Dermis microvascular lymphatic vessel endothelial cell (primary cell): ENCODE measurements at regions not wholly inside any gene's neighbourhood (a gene's known extent, or its start where the extent isn't known, plus 50 kb on each side); places are given as distances from the start of the nearest gene placed in this dataset.
A peak's percentile ranks its signal among the peaks of the same experiment; 100 is the strongest.
"Not testable (repeated sequence)": the region's sequence is repeated elsewhere in the genome, so short reads cannot be mapped to it uniquely, and the experiment has no call there.

Source experiments
- DNase-seq, 2 donors: peaks; one replicate each; pipeline versions ENCODE4 v3.0.0 to v3.0.0-alpha.2; 2010; ENCODE audit warnings: low read depth in 2 of 2

DNA sequence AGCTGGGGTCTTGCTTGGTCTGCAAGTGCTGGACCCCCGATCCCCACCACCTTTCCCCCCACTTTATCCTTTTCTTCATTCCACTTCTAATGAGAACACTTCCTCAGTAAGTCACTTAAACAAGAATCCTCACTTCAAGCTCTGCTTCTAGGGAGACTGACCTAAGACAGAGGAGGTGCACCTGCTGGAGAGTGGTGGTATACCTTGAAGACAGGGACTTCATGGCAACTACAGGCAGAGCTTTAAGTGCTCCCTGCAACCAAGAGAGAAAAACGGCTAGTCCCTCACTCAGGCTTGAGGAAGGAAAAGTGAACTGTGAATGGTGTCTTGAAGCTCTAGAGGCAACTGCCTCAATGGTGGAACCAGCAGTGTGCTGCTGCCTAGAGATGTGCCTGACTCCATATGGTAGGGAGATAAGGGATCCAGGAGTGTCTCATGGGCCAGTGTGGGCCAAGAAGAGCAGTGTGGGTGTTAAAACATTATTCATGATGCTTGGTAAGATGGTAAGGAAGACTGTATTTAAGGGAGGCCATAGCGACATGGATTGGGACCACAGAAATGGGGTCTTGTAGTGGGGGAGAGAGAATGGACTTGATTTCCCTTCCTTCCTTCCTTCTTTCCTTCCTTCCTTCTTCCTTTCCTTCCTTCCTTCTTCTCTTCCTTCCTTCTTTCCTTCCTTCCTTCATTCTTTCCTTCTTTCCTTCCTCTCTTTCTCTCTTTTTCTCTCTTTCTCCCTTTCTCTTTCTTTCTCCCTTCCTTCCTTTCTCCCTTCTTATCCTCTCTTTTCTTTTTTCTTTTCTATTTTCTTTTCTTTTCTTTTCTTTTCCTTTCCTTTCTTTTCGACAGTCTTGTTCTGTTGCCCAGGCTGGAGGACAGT is 96.2 kb upstream of the NAP1L1 start:
- DNase-seq, result no peak

DNA sequence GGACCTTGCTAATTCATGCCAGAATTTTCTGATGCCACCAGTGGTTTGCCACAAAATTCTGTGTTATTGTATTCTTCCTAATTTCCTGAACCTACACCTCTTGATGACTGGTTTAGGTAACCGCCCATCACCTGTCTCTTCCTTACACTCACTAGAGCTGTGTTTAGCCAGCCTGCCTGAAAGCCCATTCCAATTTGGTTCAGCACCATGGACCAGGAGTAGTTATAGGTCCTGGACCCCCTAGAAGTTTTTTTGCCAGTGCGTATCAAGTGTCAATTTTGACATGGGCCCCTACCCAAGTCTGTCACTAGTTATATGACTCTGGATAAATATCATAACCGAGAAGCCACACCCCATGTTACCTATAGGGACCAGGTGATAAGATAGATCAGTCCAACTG is 94.0 kb upstream of the NAP1L1 start:
- no peak for DNase-seq

DNA sequence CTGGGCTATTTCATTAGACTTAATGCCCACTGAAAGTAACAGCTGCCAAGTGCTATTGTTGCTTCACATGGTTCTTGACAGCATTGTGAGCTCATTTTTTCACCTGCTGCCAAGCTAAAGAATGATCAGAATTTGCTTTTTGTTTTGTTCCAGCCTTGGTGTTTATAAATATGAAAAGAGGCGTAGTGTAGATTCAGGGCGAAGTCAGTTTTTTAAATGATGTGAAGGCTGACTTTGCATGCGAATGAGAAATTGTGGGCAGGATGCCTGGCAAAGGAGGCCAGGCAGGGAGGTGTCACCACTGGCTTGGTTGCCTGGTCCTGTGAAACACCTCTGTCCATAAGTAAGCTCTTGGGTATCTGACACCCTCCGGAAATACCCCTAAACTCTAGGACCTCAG is 93.3 kb upstream of the NAP1L1 start:
- no peak for DNase-seq

DNA sequence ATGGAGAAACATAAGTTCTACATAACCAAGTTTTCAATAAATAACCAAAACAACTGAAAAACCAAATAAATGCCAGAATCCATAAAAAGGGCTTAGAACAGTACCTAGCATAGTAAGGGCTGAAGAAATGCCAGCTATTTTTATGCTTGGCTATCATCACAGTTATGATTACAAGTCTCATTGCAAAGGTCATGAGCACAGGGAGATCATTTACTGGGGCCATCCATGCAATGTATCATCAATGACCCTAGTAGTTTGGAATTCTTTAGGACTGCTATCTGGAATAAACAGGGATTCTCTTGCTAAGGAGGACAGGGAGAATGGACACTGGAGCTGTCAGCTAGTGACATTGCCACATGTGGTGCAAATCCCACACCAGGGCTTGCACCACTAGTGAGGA is 92.5 kb upstream of the NAP1L1 start:
- no peak for DNase-seq

DNA sequence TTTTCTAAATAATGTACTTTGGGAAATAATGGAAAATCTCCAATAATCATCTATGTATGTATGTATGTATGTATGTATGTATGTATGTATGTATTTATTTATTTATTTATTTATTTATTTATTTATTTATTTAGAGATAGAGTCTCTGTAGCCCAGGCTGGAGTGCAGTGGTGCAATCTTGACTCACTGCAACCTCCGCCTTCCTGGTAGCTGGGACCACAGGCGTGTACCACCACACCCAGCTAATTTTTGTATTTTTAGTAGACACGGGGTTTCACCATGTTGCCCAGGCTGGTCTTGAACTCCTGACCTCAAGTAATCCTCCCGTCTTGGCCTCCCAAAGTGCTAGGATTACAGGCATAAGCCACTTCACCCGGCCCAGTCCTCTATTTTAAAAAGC is 91.5 kb upstream of the NAP1L1 start:
- DNase-seq, result not testable (repeated sequence)

DNA sequence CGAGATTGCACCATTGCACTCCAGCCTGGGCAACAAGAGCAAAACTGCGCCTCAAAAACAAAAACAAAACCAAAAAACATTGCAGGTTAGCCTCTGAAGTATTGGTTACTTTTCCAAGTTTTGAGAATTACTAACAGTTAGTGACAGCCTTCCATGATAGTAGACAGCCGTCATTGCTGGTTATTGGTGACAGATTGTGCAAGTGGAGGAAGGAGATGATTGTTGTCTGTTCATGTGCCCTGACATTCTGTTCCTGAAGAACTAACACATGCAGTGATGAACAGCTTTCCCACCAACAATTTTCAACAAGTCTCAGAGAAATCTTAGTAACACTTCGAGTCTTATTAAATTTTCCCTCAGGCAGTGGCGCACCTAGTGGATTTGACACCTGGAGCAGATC is 89.3 kb upstream of the NAP1L1 start:
- no peak for DNase-seq

DNA sequence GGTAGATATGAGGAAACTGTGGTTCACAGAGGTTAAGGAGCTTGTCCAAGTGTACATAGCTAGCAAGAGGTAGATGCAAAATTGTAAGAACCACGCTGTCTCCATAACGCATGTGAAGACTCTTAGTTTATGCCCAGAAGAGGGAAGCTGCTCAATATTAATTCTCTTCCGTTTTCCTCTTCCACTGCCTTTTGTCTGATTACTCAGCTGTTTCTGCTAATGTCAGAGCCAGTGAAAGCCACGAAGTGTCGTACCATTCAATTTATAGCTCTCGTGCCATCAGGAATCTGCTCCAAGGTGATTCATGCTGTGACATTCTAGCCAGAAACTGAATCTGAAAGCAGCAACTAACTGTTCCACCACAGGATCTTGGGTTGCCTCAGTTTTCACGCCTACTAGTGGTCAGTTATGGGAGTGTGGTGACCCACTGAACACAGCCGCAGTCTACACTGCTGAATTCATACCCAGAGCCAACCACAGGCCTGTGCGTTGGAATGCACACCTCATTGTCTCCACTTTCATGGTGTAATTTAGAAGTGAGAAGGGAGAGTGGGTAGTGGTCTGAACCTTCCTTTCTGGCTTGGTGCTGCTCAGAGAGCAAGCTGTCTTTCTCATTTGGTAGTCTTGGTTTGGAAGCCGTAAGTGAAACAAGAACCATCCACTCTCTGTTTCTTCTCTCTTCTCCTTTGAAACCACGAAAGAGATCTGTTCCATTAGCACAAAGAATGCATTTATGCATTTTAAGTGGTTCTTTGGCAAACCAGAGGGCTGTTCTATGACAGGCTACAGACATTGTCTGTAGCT is 74.2 kb upstream of the NAP1L1 start:
- DNase-seq, result peak; percentile 82 to 83

DNA sequence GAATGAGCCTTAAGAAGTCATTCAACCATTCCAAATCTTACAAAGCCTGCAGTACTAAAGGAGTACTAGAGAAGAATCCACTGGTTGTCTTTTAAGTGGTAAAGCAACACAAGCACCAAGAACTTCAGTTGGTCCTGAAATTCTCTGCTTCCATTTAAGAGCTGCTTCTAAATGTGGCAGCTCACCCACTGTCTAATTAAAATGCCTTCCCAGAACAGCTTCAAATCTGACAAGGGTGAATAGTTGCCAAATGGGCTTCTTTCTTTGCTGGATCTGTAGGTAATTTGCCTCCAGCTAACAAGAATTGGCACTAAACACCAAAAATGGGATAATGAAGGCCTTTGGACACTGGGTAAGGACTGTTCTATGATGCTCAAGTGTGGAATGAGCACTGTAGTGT is 72.2 kb upstream of the NAP1L1 start:
- no peak for DNase-seq

DNA sequence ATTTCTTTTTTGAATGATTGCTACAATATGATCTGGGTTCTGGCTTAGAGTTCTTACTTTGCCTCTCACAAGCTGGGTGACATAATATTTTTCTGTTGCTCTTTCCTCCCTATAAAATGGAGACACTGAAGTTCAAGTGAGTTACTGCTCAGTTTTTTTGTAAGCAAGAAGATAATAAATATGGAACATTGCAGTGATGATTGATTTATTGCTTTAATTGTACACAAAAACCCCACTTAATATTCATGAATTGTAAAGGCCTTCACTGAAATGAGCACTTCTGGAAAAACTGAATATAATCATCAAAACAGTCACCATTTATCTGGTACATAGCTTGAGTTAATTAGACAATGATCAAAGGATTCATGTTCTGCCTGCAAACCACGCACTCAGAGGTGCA is 71.8 kb upstream of the NAP1L1 start:
- DNase-seq, result no peak

DNA sequence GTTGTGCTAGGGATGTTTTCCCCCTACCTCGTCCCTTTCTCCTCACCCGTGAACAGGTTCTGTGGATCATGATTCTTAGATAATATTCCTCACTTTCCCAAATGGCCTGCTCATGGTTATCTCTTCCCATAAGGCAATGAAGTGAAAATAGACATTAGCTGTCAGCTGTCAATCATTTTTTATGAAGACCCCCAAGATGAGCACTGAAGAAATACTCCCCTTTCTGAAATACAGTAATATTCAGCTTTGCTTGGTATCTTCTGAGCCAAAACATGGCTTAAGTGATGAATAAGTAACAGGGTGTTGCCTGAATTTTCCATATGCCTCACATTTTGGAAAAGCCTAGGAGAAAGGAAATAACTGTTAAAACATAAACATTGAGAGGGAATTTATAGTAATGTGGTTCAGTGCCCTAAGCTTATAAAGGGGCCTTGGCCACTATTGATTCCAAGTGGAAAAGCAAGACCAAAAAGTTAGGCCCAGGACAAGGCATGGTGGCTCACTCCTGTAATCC is 70.7 kb upstream of the NAP1L1 start:
- no peak for DNase-seq

DNA sequence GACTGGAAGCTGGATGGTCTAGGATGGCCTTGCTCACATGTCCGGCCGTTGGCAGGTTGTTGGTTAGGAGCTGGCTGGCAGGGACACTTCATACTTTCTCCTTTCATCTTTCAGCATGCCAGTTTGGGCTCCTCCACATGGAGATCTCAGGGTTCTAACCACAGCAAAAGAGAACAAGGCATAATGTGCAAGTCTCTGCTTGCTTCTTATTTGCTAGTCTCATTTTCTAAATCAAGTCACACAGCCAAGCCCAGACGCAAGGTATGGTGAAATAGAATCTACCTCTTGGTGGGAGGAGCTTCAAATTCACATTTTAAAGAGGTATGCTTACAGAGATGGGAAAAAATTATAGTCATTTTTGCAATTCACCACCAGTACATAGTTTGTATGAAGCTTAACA is 69.1 kb upstream of the NAP1L1 start:
- no peak for DNase-seq

DNA sequence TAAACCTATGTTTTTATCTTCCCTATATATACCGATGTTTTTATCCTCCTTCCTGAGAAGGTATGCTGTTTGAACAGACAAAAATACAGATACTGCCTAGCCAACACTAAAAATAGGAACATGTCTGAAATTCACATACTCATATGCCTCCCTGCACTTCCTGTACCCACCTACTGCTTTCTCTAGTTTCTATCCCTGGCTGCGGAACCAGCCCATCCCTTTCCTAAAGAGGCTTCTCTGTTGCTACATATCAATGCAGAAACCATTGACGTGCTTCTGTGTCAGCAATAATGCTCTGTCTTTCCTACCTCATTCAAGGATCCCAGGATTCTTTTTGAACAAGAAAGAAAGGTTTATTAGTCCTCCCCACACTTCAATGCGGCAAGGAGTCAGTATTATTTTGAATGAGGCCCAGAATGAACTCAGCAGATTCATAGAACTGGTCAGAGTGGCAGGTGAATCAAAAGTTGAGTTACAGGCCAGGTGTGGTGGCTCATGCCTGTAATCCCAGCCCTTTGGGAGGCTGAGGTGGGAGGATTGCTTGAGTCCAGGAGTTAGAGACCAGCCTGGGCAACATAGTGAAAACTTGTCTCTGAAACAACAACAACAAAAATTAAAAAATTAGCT is 67.8 kb upstream of the NAP1L1 start:
- DNase-seq, result no peak

DNA sequence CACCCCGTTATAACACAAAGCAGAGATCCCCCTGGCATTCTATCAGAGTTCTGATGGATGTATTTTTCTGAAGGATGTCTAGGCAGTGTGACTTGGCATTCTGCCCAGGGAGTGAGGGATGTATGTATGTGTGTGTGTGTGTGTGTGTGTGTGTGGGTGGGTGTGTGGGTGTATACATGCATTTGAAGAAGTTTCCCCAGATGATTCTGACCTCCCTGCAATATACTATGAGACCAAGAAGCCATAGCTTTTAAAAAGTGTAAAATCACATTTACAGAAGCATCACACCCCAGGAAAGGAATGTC is 59.7 kb upstream of the NAP1L1 start:
- DNase-seq, result peak in 1 of 2 donors; percentile 77

DNA sequence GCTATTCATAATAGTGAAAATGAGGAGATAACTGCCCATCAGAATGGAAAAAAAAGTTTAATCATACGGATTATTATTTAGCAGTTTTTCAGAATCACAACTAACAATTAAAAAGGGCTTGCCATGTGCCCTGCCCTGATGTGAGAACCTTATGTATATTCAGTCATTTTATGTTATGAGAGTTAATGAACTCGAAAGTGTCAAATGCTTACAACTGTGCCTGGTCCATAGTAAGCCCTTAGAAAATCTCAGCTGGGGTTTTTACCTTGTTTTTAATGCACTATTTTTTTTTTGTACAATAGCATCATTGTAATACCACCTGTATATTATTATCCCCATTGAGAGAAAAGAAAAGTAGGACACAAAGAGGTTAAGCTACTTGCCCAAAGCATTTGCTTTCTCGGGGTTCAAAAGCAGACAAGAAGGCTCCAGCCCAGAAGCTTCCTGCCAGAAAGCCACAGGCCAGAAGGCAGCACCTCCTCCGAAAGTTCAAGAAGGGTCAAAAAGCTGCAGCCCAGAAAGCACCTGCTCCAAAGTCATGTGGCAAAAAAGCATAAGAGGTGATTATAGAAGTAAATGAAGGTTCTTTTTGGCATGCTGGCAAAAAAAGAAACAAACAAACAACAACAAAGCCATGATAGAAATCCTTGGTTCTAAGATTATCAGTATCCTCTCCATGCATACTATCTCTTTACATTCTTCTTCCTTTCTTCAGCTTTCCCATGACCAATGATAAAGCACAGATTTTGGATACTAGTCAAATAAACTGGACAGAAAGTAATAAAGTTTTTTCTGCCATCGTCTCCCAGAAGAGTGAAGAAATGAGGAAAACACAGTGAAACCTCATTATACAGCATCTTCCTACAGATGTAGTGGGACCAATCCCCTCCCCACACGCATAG is 59.1 kb upstream of the NAP1L1 start:
- no peak for DNase-seq

DNA sequence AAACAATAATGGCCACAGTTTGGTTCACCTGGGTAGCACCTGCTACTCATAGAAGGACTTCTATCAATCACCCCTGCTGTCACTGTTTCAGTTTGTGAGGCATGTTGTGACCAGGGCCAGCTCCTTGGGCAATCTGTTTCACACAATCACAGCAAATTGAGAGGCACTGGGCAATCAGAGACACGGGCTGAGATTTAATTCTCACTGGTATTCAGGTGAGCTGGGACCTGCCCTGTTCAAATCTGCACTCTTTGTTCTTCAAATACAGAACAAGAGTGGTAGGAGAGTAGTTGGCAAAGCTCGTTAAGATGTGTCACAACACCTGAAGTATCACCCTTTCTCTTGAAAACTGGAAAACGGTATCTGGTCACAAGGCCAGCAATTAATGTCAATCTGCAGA is 57.8 kb upstream of the NAP1L1 start:
- no peak for DNase-seq

DNA sequence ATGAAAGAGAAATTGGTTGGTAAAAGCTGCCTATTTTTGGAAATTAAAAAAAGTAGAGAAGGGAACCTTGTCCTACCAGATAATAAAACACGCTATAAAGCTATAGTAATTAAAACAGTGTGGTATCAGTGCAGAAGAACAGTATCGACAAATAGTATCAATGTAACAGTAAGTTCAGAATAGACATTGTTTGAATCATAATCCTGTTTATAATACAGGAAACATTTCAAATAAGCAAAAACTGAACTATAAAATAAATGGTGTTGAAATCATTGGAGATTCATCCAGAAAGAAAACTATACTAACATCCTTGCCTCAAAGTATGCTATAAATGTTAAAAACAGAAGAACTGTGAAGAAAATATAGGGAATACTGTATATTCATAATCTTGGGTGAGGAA is 54.2 kb upstream of the NAP1L1 start:
- DNase-seq, result no peak

DNA sequence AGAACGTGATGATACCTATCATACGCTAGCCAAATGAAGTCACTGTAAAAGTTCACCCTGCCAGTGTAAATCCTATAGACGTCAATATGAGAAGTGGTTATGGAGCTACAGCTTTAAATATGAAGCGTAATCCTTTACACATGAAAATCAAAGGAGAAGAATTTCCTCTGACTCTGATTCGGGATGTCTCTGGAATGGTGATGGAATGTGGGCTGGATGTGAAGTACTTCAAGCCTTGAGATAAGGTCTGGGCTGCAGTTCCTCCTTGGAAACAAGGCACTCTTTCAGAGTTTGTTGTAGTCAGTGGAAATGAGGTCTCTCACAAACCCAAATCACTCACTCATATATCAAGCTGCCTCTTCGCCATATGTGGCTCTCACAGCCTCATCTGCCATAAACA is 53.1 kb upstream of the NAP1L1 start:
- no peak for DNase-seq

DNA sequence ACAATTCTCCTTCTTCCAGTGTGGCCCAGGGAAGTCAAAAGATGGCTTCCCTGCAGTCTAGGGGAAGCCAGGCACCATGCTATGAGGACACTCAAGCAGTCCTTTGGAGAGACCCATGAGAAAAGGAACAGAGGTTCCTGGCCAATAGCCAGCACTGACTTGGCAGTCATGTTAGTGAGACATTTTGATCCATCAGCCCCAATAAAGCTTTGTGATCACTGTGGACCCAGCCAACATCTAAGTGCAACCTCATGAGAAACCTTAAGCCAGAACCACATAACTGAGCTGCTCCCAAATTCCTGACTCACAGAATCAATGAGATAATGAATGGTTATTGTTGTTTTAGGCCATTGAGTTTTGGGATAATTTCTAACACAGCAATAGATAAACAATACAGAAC is 51.0 kb upstream of the NAP1L1 start:
- DNase-seq, result no peak
